ENCODE measurements at regions not wholly inside any gene's neighbourhood (a gene's known extent, or its start where the extent isn't known, plus 50 kb on each side); places are given as distances from the start of the nearest gene placed in this dataset.

DNA sequence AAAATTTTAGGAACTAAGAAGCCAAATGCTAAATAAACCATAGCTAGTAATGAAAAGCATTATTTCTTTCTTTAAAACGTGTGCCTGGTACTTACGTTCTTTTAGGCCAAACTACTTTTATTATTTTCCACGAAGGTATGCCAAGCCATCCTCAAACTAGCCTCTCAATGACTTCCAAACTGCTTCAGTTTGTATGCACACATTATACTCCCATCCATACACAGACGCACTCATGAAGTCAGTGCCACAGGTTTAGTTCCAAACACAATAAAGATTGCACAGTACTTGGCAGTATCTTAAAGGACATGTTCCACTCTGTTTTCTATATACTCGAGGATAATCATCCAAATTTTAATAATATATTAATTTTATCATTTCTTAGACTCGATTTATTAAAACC, 609.2 kb upstream of the ZNF385D start:
- no peak overlapping the region for H3K9ac ChIP-seq (ENCODE audit: low read length in 5 of 5)
- no peak overlapping the region for H3K4me3 ChIP-seq (ENCODE audit: low read depth in 1 of 5, low read length in 5 of 5)
- no peaks in the 10 kb centered on the region for H3K36me3 ChIP-seq (ENCODE audit: control insufficient read depth in 5 of 5, insufficient read depth in 5 of 5, low read length in 5 of 5)
- peaks cover 0 to 15% (median 0%) of the 10 kb centered on the region in 5 donors for H3K4me1 ChIP-seq (ENCODE audit: control insufficient read depth in 5 of 5, insufficient read depth in 5 of 5, low read length in 5 of 5)
- H3K27ac ChIP-seq (ENCODE audit: low read depth, low read length): peak overlapping the region; percentile 26
- no peaks in the 10 kb centered on the region for H3K27me3 ChIP-seq (ENCODE audit: control insufficient read depth in 5 of 5, insufficient read depth in 4 of 5, low read length in 5 of 5)
- H3K9me3 ChIP-seq (ENCODE audit: control insufficient read depth in 5 of 5, low read length in 5 of 5): no peaks in the 10 kb centered on the region

GRCh38 chr3:22360970-22361369, 610.0 kb upstream of the ZNF385D start:
- Histone ChIP-seq H3K27ac (ENCODE audit: low read depth, low read length) (peak overlapping the region; percentile 87), H3K4me3 (ENCODE audit: low read depth in 1 of 5, low read length in 5 of 5) (peak overlapping the region in 1 of 5 donors; percentile 1), H3K4me1 (ENCODE audit: control insufficient read depth in 5 of 5, insufficient read depth in 5 of 5, low read length in 5 of 5) (peaks cover 0 to 15% (median 0%) of the 10 kb centered on the region in 5 donors), H3K9ac (ENCODE audit: low read length in 5 of 5) (no peak overlapping the region), H3K9me3 (ENCODE audit: control insufficient read depth in 5 of 5, low read length in 5 of 5) (no peaks in the 10 kb centered on the region), H3K27me3 (ENCODE audit: control insufficient read depth in 5 of 5, insufficient read depth in 4 of 5, low read length in 5 of 5) (no peaks in the 10 kb centered on the region), H3K36me3 (ENCODE audit: control insufficient read depth in 5 of 5, insufficient read depth in 5 of 5, low read length in 5 of 5) (no peaks in the 10 kb centered on the region)

GRCh38 chr3:22361521-22361920, 610.5 kb upstream of the ZNF385D start:
- Histone ChIP-seq H3K27ac (ENCODE audit: low read depth, low read length) (peak overlapping the region; percentile 87), H3K27me3 (ENCODE audit: control insufficient read depth in 5 of 5, insufficient read depth in 4 of 5, low read length in 5 of 5) (no peaks in the 10 kb centered on the region), H3K4me1 (ENCODE audit: control insufficient read depth in 5 of 5, insufficient read depth in 5 of 5, low read length in 5 of 5) (peaks cover 0 to 15% (median 0%) of the 10 kb centered on the region in 5 donors), H3K9me3 (ENCODE audit: control insufficient read depth in 5 of 5, low read length in 5 of 5) (no peaks in the 10 kb centered on the region), H3K36me3 (ENCODE audit: control insufficient read depth in 5 of 5, insufficient read depth in 5 of 5, low read length in 5 of 5) (no peaks in the 10 kb centered on the region), H3K9ac (ENCODE audit: low read length in 5 of 5) (no peak overlapping the region), H3K4me3 (ENCODE audit: low read depth in 1 of 5, low read length in 5 of 5) (no peak overlapping the region)

GRCh38 chr3:22364851-22365250, 613.8 kb upstream of the ZNF385D start:
- peaks cover 0 to 15% (median 0%) of the 10 kb centered on the region in 5 donors for H3K4me1 ChIP-seq (ENCODE audit: control insufficient read depth in 5 of 5, insufficient read depth in 5 of 5, low read length in 5 of 5)
- no peaks in the 10 kb centered on the region for H3K27me3 ChIP-seq (ENCODE audit: control insufficient read depth in 5 of 5, insufficient read depth in 4 of 5, low read length in 5 of 5)
- H3K4me3 ChIP-seq (ENCODE audit: low read depth in 1 of 5, low read length in 5 of 5): no peak overlapping the region
- no peaks in the 10 kb centered on the region for H3K36me3 ChIP-seq (ENCODE audit: control insufficient read depth in 5 of 5, insufficient read depth in 5 of 5, low read length in 5 of 5)
- no peaks in the 10 kb centered on the region for H3K9me3 ChIP-seq (ENCODE audit: control insufficient read depth in 5 of 5, low read length in 5 of 5)
- H3K27ac ChIP-seq (ENCODE audit: low read depth, low read length): no peak overlapping the region
- no peak overlapping the region for H3K9ac ChIP-seq (ENCODE audit: low read length in 5 of 5)

DNA sequence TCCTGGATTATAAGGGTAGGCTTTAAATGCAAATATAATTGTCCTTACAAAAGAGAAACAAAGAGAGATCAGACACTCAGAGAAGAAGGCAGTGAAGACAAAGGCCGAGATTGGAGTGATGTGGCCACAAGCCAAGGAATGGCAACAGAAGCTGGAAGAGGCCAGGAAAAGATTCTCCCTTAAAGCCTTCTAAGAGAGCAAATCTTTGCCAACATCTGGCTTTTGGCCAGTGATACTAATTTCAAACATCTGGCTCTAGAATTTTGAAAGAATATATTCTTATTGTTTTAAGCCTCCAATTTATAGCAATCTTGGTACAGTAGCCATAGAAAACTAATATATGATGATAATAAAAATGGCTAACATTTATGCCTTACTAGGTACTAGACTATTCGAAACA, 615.8 kb upstream of the ZNF385D start:
- no peaks in the 10 kb centered on the region for H3K9me3 ChIP-seq (ENCODE audit: control insufficient read depth in 5 of 5, low read length in 5 of 5)
- no peaks in the 10 kb centered on the region for H3K36me3 ChIP-seq (ENCODE audit: control insufficient read depth in 5 of 5, insufficient read depth in 5 of 5, low read length in 5 of 5)
- H3K4me3 ChIP-seq (ENCODE audit: low read depth in 1 of 5, low read length in 5 of 5): no peak overlapping the region
- H3K27me3 ChIP-seq (ENCODE audit: control insufficient read depth in 5 of 5, insufficient read depth in 4 of 5, low read length in 5 of 5): peaks cover under 1 to 5% (median 4%) of the 10 kb centered on the region in 5 donors
- H3K4me1 ChIP-seq (ENCODE audit: control insufficient read depth in 5 of 5, insufficient read depth in 5 of 5, low read length in 5 of 5): peaks cover 0 to 13% (median 11%) of the 10 kb centered on the region in 5 donors
- H3K9ac ChIP-seq (ENCODE audit: low read length in 5 of 5): no peak overlapping the region
- no peak overlapping the region for H3K27ac ChIP-seq (ENCODE audit: low read depth, low read length)

DNA sequence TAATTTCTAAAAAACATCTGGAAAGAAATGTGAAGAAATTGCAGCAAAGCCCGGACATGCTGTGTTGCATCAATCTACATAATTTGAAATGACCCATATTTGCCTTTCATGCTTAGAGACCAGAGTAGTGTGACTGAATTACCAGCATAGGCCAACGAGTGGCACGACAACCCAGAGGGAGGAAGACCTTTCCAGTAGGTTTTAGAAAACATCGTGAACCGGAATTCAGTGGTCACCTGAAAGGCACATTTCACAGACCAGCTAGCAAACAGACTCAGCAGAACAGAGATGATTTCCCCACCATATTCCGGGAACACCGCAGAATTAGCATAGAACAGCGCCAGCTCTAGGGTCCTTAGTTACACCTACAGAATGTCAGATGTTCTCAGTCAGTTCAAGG, 620.0 kb upstream of the ZNF385D start:
- Histone ChIP-seq H3K27me3 (ENCODE audit: control insufficient read depth in 5 of 5, insufficient read depth in 4 of 5, low read length in 5 of 5) (peaks cover 11 to 20% (median 14%) of the 10 kb centered on the region in 5 donors), H3K36me3 (ENCODE audit: control insufficient read depth in 5 of 5, insufficient read depth in 5 of 5, low read length in 5 of 5) (no peaks in the 10 kb centered on the region), H3K9ac (ENCODE audit: low read length in 5 of 5) (no peak overlapping the region), H3K27ac (ENCODE audit: low read depth, low read length) (no peak overlapping the region), H3K9me3 (ENCODE audit: control insufficient read depth in 5 of 5, low read length in 5 of 5) (no peaks in the 10 kb centered on the region), H3K4me3 (ENCODE audit: low read depth in 1 of 5, low read length in 5 of 5) (peak overlapping the region in 1 of 5 donors; percentile 67), H3K4me1 (ENCODE audit: control insufficient read depth in 5 of 5, insufficient read depth in 5 of 5, low read length in 5 of 5) (peaks cover 0 to 25% (median 22%) of the 10 kb centered on the region in 5 donors)

DNA sequence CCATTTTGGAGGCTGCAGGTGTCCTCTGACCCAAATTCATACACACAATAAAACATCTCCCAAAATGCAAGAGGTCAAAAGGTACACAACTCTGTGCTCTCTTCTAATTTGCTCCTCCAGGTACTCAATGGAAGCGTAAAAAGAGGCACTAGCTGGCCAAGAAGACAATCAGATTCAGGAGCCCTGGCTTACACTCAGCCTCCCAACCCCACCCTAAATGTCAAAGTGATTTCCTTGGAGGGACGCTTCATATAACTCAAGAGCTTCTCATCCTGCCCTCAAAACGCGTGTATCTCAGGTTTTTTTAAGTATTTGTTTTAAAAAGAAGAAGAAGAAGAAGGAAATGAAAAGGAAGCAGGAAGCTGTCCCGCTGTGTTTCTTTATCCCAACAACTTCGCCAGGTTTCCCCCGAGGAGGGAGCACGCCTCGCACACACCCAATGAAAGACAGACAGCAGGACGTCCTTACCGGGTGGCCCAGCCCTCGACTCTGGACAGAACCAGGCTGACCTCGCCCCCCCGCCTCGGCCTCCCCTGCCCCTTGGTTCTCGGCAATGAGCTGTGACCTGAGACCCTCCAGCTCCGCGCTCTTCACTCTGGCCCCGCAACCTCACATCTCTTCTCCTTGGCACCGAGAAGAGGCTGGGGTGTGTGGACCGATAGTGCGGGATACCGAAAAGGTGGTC, 620.7 kb upstream of the ZNF385D start:
- Histone ChIP-seq H3K27ac (ENCODE audit: low read depth, low read length) (no peak overlapping the region), H3K4me3 (ENCODE audit: low read depth in 1 of 5, low read length in 5 of 5) (peak overlapping the region; percentile 15 to 67 (median 60)), H3K4me1 (ENCODE audit: control insufficient read depth in 5 of 5, insufficient read depth in 5 of 5, low read length in 5 of 5) (peaks cover 0 to 25% (median 22%) of the 10 kb centered on the region in 5 donors), H3K27me3 (ENCODE audit: control insufficient read depth in 5 of 5, insufficient read depth in 4 of 5, low read length in 5 of 5) (peaks cover 11 to 20% (median 14%) of the 10 kb centered on the region in 5 donors), H3K9ac (ENCODE audit: low read length in 5 of 5) (no peak overlapping the region), H3K9me3 (ENCODE audit: control insufficient read depth in 5 of 5, low read length in 5 of 5) (no peaks in the 10 kb centered on the region), H3K36me3 (ENCODE audit: control insufficient read depth in 5 of 5, insufficient read depth in 5 of 5, low read length in 5 of 5) (no peaks in the 10 kb centered on the region)

GRCh38 chr3:22372292-22373062, 621.5 kb upstream of the ZNF385D start:
- Histone ChIP-seq H3K4me1 (ENCODE audit: control insufficient read depth in 5 of 5, insufficient read depth in 5 of 5, low read length in 5 of 5) (peaks cover 0 to 25% (median 22%) of the 10 kb centered on the region in 5 donors), H3K9ac (ENCODE audit: low read length in 5 of 5) (no peak overlapping the region), H3K9me3 (ENCODE audit: control insufficient read depth in 5 of 5, low read length in 5 of 5) (no peaks in the 10 kb centered on the region), H3K4me3 (ENCODE audit: low read depth in 1 of 5, low read length in 5 of 5) (peak overlapping the region; percentile 49 to 67 (median 60)), H3K27ac (ENCODE audit: low read depth, low read length) (no peak overlapping the region), H3K36me3 (ENCODE audit: control insufficient read depth in 5 of 5, insufficient read depth in 5 of 5, low read length in 5 of 5) (no peaks in the 10 kb centered on the region), H3K27me3 (ENCODE audit: control insufficient read depth in 5 of 5, insufficient read depth in 4 of 5, low read length in 5 of 5) (peaks cover 11 to 20% (median 14%) of the 10 kb centered on the region in 5 donors)

- Histone ChIP-seq H3K4me1 (ENCODE audit: control insufficient read depth in 5 of 5, insufficient read depth in 5 of 5, low read length in 5 of 5) (peaks cover 0 to 25% (median 22%) of the 10 kb centered on the region in 5 donors), H3K27me3 (ENCODE audit: control insufficient read depth in 5 of 5, insufficient read depth in 4 of 5, low read length in 5 of 5) (peaks cover 11 to 20% (median 14%) of the 10 kb centered on the region in 5 donors), H3K9ac (ENCODE audit: low read length in 5 of 5) (no peak overlapping the region), H3K36me3 (ENCODE audit: control insufficient read depth in 5 of 5, insufficient read depth in 5 of 5, low read length in 5 of 5) (no peaks in the 10 kb centered on the region), H3K9me3 (ENCODE audit: control insufficient read depth in 5 of 5, low read length in 5 of 5) (no peaks in the 10 kb centered on the region), H3K4me3 (ENCODE audit: low read depth in 1 of 5, low read length in 5 of 5) (peak overlapping the region in 4 of 5 donors; percentile 49 to 67 (median 58)), H3K27ac (ENCODE audit: low read depth, low read length) (no peak overlapping the region)
Measured at GRCh38 chr3:22373182-22373581, 622.2 kb upstream of the ZNF385D start.

GRCh38 chr3:22373827-22374226, 622.8 kb upstream of the ZNF385D start:
- Histone ChIP-seq H3K36me3 (ENCODE audit: control insufficient read depth in 5 of 5, insufficient read depth in 5 of 5, low read length in 5 of 5) (no peaks in the 10 kb centered on the region), H3K4me1 (ENCODE audit: control insufficient read depth in 5 of 5, insufficient read depth in 5 of 5, low read length in 5 of 5) (peaks cover 0 to 25% (median 22%) of the 10 kb centered on the region in 5 donors), H3K27ac (ENCODE audit: low read depth, low read length) (no peak overlapping the region), H3K4me3 (ENCODE audit: low read depth in 1 of 5, low read length in 5 of 5) (no peak overlapping the region), H3K9ac (ENCODE audit: low read length in 5 of 5) (no peak overlapping the region), H3K9me3 (ENCODE audit: control insufficient read depth in 5 of 5, low read length in 5 of 5) (no peaks in the 10 kb centered on the region), H3K27me3 (ENCODE audit: control insufficient read depth in 5 of 5, insufficient read depth in 4 of 5, low read length in 5 of 5) (peaks cover 11 to 20% (median 14%) of the 10 kb centered on the region in 5 donors)
